Bronchial epithelial cell (primary cell): ENCODE measurements at regions not wholly inside any gene's neighbourhood (a gene's known extent, or its start where the extent isn't known, plus 50 kb on each side); places are given as distances from the start of the nearest gene placed in this dataset.

Experiments
- DNase-seq: peaks from one replicate; pipeline ENCODE4 v3.0.0-alpha.2; 2010; ENCODE audit warnings: low read depth
- FAIRE-seq: peaks from 2 replicates; lab custom pipeline; 2011; peaks lifted over from hg19 to GRCh38; lab: Jason Lieb, UNC
- H3K27me3 ChIP-seq: 2 replicates; pipeline ENCODE4 v1.5.1; 2011; ENCODE audit warnings: low read length; ENCODE audit not compliant: control insufficient read depth, insufficient read depth
- H3K36me3 ChIP-seq: 2 replicates; pipeline ENCODE4 v1.5.1; 2011; ENCODE audit warnings: low read length; ENCODE audit not compliant: control insufficient read depth, insufficient read depth
- H3K4me3 ChIP-seq: 2 replicates; pipeline ENCODE4 v1.5.1; 2011; ENCODE audit warnings: mild to moderate bottlenecking, low read depth, low read length, control low read depth
- TF ChIP-seq, protein P1 (sequence below): IDR thresholded peaks from 2 replicates; pipeline ENCODE4 v1.5.1; 2011; ENCODE audit warnings: mild to moderate bottlenecking, moderate library complexity, low read length, control low read depth, inconsistent platforms; ENCODE audit not compliant: insufficient read depth, severe bottlenecking

DNA sequence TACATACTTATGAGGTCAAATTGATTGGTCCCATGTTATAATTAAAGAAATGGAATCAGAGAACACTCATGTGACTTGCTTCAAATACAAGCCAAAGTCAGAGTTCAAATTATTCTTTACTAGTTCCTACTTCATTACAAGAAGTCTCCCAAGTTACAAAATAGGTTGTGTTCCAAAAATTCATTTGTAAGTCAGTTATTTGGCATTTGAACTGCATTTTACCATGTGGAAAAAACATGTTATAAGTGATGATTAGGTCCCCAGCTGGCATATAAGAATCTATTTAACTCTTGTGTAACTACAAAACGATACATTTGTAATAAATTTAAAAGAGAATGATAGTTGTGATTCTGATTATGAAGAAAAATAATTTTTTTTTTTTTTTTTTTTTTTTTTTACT lies 124.1 kb downstream of the DISP1 start:
- H3K27me3 ChIP-seq, result no peaks in the 10 kb centered on the region
- H3K36me3 ChIP-seq, result no peaks in the 10 kb centered on the region
- no peak for FAIRE-seq
- DNase-seq, result no peak
- TF ChIP-seq, protein P1, sequence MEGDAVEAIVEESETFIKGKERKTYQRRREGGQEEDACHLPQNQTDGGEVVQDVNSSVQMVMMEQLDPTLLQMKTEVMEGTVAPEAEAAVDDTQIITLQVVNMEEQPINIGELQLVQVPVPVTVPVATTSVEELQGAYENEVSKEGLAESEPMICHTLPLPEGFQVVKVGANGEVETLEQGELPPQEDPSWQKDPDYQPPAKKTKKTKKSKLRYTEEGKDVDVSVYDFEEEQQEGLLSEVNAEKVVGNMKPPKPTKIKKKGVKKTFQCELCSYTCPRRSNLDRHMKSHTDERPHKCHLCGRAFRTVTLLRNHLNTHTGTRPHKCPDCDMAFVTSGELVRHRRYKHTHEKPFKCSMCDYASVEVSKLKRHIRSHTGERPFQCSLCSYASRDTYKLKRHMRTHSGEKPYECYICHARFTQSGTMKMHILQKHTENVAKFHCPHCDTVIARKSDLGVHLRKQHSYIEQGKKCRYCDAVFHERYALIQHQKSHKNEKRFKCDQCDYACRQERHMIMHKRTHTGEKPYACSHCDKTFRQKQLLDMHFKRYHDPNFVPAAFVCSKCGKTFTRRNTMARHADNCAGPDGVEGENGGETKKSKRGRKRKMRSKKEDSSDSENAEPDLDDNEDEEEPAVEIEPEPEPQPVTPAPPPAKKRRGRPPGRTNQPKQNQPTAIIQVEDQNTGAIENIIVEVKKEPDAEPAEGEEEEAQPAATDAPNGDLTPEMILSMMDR, result no peak
- no peak overlapping the region for H3K4me3 ChIP-seq

DNA sequence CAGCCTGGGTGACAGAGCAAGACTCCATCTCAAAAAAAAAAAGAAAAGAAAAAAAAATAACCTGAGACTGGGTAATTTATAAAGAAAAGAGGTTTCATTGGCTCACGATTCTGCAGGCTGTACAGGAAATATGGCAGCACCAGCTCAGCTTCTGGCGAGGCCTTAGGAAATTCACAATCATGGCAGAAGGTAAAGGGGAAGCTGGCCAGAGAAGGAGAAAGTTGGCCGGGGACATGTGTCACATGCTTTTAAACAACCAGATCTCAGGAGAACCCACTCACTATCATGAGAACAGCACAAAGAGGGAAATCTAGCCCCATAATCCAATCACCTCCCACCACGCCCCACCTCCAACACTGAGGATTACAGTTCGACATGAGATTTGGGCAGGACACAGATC lies 125.3 kb downstream of the DISP1 start:
- TF ChIP-seq, protein P1, result no peak
- no peaks in the 10 kb centered on the region for H3K27me3 ChIP-seq
- H3K4me3 ChIP-seq, result no peak overlapping the region
- DNase-seq (no peak), FAIRE-seq (no peak)
- no peaks in the 10 kb centered on the region for H3K36me3 ChIP-seq

DNA sequence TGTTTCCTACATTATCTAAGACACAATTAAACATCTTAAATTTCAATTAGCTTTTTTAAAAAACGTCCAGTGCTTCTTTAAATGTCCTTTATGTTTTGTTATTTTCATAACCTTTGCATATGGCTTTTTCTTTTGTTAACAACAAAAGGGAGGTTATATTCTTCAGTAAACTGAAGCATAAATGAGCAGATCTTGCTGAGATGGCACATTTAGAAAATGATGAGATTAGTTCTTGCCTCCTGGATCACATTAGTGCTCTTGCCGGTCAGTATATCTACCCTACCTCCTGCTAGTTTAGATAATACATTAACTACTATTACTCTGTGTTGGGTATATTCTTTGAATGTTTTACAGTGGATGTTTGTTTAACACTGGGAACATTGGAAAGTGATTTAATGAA lies 126.1 kb downstream of the DISP1 start:
- H3K27me3 ChIP-seq, result no peaks in the 10 kb centered on the region
- DNase-seq (no peak), FAIRE-seq (no peak)
- no peak overlapping the region for H3K4me3 ChIP-seq
- no peaks in the 10 kb centered on the region for H3K36me3 ChIP-seq
- TF ChIP-seq, protein P1, result no peak

DNA sequence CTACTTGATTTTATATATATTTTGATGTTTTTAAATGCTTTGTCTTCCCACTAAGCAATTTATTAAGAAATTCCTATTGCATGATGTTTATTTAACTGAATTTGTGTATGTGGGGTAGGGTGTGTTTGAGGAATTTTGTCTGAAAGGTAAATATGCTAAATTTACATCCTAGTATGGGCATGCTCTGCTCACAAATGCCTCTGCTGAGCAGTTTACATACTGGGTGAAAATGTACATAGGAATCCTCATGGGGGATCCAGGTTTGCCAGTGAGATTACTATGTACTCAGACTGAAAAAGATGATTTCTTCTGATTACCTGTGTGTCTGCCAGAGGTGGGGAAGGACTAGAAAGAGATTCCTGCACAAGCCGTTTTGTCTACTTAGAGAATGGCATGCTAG lies 126.6 kb downstream of the DISP1 start:
- Histone ChIP-seq H3K36me3 (no peaks in the 10 kb centered on the region), H3K27me3 (no peaks in the 10 kb centered on the region), H3K4me3 (no peak overlapping the region)
- DNase-seq, result no peak
- no peak for FAIRE-seq
- TF ChIP-seq, protein P1, result no peak

DNA sequence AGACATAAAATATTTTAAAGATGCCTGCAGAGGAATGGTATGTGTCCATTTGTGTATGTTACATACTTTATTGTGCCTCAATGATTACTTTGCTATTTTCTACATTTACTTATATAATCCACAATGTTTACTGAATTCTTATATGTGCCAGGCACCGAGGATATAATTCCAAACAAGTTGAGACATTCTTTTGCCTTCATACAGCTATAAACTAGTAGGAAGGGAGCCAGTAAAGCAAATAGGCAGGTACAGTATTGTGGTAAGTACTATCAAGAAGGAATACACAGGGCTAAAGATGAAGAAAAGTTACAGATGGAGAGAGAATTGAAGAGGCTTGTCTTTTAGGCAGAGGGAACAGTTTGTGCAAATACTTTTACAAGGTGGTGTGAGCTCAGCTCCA lies 131.6 kb downstream of the DISP1 start:
- no peak for FAIRE-seq
- no peak for DNase-seq
- TF ChIP-seq, protein P1, result no peak

DNA sequence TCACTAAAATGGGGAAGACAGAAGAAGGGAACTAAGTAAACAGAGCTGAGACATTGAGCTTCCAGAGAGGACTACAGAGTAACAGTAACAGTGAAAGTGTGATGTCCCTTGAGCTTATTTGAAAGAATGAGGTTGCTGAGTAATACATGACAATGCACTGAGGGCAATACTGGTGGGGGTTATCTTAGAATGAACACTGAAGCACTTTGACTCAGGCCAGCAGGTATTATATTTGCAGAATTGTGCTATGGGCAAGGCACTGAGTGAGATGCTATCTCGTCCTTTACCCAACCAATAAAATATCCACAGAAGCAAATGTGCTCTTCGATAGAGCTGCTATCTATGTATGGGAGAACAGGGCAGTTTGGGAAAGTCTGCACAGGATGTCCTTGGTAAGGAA lies 133.2 kb downstream of the DISP1 start:
- Histone ChIP-seq H3K27me3 (no peaks in the 10 kb centered on the region), H3K36me3 (no peaks in the 10 kb centered on the region), H3K4me3 (no peak overlapping the region)
- no peak for FAIRE-seq
- no peak for DNase-seq
- TF ChIP-seq, protein P1, result no peak

More for the DNA sequence above, 131.6 kb downstream of the DISP1 start:
- H3K36me3 ChIP-seq, result no peaks in the 10 kb centered on the region
- H3K27me3 ChIP-seq, result no peaks in the 10 kb centered on the region
- H3K4me3 ChIP-seq, result no peak overlapping the region
